IMR-90 (cell line): ENCODE measurements at regions not wholly inside any gene's neighbourhood (a gene's known extent, or its start where the extent isn't known, plus 50 kb on each side); places are given as distances from the start of the nearest gene placed in this dataset.

Experiments used
- TF ChIP-seq, protein P1 (sequence below): fragments of 150-350 bp; IDR thresholded peaks from 2 replicates; pipeline ENCODE4 v1.6.1; 2017; ENCODE audit warnings: mild to moderate bottlenecking, antibody characterized with exemption, low read length, low read depth
- TF ChIP-seq, protein P2 (sequence below): conservative IDR thresholded peaks from 2 replicates; pipeline ENCODE4 v1.5.1; 2012; ENCODE audit warnings: mild to moderate bottlenecking, low read depth, low read length, improper control_type of control experiment

DNA sequence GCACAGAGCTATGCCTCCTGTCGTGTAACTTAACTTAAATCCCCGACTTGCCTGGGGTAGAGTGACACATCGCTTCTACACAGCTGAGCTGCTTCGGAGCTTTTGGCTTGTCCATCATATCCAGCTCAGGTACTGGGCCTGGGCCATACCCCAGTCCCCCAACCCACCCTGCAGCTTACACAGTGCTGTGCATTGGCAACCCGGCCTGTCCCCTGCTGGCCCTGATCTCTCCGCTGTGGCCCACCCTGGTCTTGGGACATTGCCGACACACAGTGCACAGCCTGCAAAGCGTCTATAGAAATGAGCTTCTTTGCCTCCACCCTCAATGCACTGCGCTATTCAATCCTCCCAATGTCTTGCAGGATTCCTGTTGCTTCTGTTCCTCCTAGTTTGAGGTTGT lies 342.8 kb upstream of the RAB6C start:
- TF ChIP-seq, protein P1, sequence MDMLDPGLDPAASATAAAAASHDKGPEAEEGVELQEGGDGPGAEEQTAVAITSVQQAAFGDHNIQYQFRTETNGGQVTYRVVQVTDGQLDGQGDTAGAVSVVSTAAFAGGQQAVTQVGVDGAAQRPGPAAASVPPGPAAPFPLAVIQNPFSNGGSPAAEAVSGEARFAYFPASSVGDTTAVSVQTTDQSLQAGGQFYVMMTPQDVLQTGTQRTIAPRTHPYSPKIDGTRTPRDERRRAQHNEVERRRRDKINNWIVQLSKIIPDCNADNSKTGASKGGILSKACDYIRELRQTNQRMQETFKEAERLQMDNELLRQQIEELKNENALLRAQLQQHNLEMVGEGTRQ, result no peak
- TF ChIP-seq, protein P2, sequence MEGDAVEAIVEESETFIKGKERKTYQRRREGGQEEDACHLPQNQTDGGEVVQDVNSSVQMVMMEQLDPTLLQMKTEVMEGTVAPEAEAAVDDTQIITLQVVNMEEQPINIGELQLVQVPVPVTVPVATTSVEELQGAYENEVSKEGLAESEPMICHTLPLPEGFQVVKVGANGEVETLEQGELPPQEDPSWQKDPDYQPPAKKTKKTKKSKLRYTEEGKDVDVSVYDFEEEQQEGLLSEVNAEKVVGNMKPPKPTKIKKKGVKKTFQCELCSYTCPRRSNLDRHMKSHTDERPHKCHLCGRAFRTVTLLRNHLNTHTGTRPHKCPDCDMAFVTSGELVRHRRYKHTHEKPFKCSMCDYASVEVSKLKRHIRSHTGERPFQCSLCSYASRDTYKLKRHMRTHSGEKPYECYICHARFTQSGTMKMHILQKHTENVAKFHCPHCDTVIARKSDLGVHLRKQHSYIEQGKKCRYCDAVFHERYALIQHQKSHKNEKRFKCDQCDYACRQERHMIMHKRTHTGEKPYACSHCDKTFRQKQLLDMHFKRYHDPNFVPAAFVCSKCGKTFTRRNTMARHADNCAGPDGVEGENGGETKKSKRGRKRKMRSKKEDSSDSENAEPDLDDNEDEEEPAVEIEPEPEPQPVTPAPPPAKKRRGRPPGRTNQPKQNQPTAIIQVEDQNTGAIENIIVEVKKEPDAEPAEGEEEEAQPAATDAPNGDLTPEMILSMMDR, result no peak
